ENCODE measurements at regions not wholly inside any gene's neighbourhood (a gene's known extent, or its start where the extent isn't known, plus 50 kb on each side); places are given as distances from the start of the nearest gene placed in this dataset.

DNA sequence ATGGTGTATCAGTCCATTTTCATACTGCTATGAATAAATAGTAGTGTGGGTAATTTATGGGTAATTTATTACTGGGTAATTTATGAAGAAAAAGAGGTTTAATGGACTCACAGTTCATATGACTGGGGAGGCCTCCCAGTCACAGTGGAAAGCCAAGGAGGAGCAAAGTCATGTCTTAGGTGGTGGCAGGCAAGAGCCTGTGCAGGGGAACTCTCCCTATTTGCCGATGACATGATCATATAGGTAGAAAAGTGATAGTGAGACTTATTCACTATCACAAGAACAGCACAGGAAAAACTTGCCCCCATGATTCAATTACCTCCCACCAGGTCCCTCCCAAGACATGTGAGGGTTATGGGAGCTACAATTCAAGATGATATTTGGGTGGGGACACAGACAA, 1137.7 kb downstream of the UQCRFS1 start:
- H3K9ac ChIP-seq (ENCODE audit: control insufficient read depth, insufficient read depth, low read length) = no peak overlapping the region
- intact Hi-C loops (cut with micrococcal nuclease; ENCODE audit: unreplicated experiment) = loop anchor here (1.0 to 10.0 kb wide), 3 partner anchors 54 to 101 kb away; no protein-coding TSS in a partner anchor
- no peaks in the 10 kb centered on the region for H3K27me3 ChIP-seq (replicated peaks in 1 of 2; ENCODE audit: control insufficient read depth in 2 of 2, insufficient read depth in 2 of 2, low read length in 1 of 2)
- H3K4me3 ChIP-seq = no peak overlapping the region
- H3K27ac ChIP-seq (ENCODE audit: control insufficient read depth, insufficient read depth) = peak overlapping the region; percentile 69
- peak; percentile 56 for ATAC-seq
- no TSS peak for BruUV-seq (replicated peaks)
- ChIA-PET CTCF (interaction anchor here (0.8 to 2.6 kb wide), 8 partner anchors 28 to 150 kb away, joined by 3 to 12 read pairs (median 4); no protein-coding TSS in a partner anchor), SMC1A (ENCODE audit: uncharacterized antibody, unreplicated experiment) (interaction anchor here (0.7 to 4.4 kb wide), 24 partner anchors 9 to 141 kb away, joined by 3 to 42 read pairs (median 6); no protein-coding TSS in a partner anchor), POLR2A (interaction anchor here (0.9 to 2.1 kb wide), 7 partner anchors 43 to 140 kb away, joined by 3 to 13 read pairs (median 3); no protein-coding TSS in a partner anchor), RAD21 (ENCODE audit: unreplicated experiment) (interaction anchor here (0.6 to 5.8 kb wide), 29 partner anchors 9 to 248 kb away, joined by 3 to 41 read pairs (median 4); no protein-coding TSS in a partner anchor)
- H3K4me1 ChIP-seq (ENCODE audit: control insufficient read depth, insufficient read depth, low read length) = peaks cover 3% of the 10 kb centered on the region
- in situ Hi-C loops (cut with MboI) = no loop called here
- no peak overlapping the region for H2AFZ ChIP-seq (ENCODE audit: control insufficient read depth, low read depth, low read length)
- no peaks in the 10 kb centered on the region for H4K20me1 ChIP-seq (ENCODE audit: control insufficient read depth, insufficient read depth)
- no peak for FAIRE-seq
- no peaks in the 10 kb centered on the region for H3K36me3 ChIP-seq (ENCODE audit: control insufficient read depth in 2 of 2, insufficient read depth in 2 of 2, low read length in 1 of 2)
- no peak for DNase-seq (ENCODE audit: low read depth, low spot score)
- WGBS (ENCODE audit: insufficient coverage, insufficient replicate concordance, low lambda C conversion rate, missing lambda C conversion rate) = 43% methylated on average over 1 of the region's 1 CpG
- H3K4me2 ChIP-seq (ENCODE audit: control insufficient read depth, insufficient read depth) = no peak overlapping the region
- no peaks in the 10 kb centered on the region for H3K79me2 ChIP-seq (ENCODE audit: control insufficient read depth, insufficient read depth, low read length)
- H3K9me3 ChIP-seq (replicated peaks; ENCODE audit: control insufficient read depth, insufficient read depth, low read length) = no peaks in the 10 kb centered on the region; the same call in 2 of the 3 replicates
- no peak for TF ChIP-seq ZBTB40 (IDR thresholded peaks at IDR 0.05; ENCODE audit: borderline replicate concordance)
- TF ChIP-seq GABPA (IDR thresholded peaks at IDR 0.05; ENCODE audit: low read depth) = no peak
- no peak for TF ChIP-seq IRF4 (IDR thresholded peaks at IDR 0.05; ENCODE audit: low read depth, low read length)
- no peak for TF ChIP-seq MXI1 (IDR thresholded peaks at IDR 0.05; ENCODE audit: low read depth, low read length)
- no peak for TF ChIP-seq STAT3 (IDR thresholded peaks at IDR 0.05; ENCODE audit: low read depth, low read length)
- no peak for TF ChIP-seq CBX5 (IDR thresholded peaks at IDR 0.05; ENCODE audit: low read depth)
- no peak for TF ChIP-seq LARP7 (IDR thresholded peaks at IDR 0.05)
- TF ChIP-seq, protein P1, sequence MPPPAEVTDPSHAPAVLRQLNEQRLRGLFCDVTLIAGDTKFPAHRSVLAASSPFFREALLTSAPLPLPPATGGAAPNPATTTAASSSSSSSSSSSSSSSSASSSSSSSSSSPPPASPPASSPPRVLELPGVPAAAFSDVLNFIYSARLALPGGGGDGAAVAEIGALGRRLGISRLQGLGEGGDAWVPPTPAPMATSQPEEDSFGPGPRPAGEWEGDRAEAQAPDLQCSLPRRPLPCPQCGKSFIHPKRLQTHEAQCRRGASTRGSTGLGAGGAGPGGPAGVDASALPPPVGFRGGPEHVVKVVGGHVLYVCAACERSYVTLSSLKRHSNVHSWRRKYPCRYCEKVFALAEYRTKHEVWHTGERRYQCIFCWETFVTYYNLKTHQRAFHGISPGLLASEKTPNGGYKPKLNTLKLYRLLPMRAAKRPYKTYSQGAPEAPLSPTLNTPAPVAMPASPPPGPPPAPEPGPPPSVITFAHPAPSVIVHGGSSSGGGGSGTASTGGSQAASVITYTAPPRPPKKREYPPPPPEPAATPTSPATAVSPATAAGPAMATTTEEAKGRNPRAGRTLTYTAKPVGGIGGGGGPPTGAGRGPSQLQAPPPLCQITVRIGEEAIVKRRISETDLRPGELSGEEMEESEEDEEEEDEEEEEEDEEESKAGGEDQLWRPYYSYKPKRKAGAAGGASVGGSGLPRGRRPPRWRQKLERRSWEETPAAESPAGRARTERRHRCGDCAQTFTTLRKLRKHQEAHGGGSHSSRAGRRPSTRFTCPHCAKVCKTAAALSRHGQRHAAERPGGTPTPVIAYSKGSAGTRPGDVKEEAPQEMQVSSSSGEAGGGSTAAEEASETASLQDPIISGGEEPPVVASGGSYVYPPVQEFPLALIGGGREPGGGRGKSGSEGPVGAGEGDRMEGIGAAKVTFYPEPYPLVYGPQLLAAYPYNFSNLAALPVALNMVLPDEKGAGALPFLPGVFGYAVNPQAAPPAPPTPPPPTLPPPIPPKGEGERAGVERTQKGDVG (CRISPR knock-in tag; IDR thresholded peaks at IDR 0.05) = no peak
- TF ChIP-seq PML (IDR thresholded peaks at IDR 0.05; ENCODE audit: low read length) = no peak
- TF ChIP-seq CTCF (IDR thresholded peaks at IDR 0.05 in 2 of 3, conservative IDR thresholded peaks at IDR 0.05 in 1 of 3; ENCODE audit: control insufficient read depth in 2 of 3, extremely low read depth in 1 of 3, insufficient read depth in 1 of 3, low read depth in 3 of 3, low read length in 3 of 3) = no peak
- TF ChIP-seq, protein P2, sequence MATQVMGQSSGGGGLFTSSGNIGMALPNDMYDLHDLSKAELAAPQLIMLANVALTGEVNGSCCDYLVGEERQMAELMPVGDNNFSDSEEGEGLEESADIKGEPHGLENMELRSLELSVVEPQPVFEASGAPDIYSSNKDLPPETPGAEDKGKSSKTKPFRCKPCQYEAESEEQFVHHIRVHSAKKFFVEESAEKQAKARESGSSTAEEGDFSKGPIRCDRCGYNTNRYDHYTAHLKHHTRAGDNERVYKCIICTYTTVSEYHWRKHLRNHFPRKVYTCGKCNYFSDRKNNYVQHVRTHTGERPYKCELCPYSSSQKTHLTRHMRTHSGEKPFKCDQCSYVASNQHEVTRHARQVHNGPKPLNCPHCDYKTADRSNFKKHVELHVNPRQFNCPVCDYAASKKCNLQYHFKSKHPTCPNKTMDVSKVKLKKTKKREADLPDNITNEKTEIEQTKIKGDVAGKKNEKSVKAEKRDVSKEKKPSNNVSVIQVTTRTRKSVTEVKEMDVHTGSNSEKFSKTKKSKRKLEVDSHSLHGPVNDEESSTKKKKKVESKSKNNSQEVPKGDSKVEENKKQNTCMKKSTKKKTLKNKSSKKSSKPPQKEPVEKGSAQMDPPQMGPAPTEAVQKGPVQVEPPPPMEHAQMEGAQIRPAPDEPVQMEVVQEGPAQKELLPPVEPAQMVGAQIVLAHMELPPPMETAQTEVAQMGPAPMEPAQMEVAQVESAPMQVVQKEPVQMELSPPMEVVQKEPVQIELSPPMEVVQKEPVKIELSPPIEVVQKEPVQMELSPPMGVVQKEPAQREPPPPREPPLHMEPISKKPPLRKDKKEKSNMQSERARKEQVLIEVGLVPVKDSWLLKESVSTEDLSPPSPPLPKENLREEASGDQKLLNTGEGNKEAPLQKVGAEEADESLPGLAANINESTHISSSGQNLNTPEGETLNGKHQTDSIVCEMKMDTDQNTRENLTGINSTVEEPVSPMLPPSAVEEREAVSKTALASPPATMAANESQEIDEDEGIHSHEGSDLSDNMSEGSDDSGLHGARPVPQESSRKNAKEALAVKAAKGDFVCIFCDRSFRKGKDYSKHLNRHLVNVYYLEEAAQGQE (IDR thresholded peaks at IDR 0.05; ENCODE audit: low read depth, low read length) = no peak
